Endothelial cell of umbilical vein (primary cell): ENCODE measurements at regions not wholly inside any gene's neighbourhood (a gene's known extent, or its start where the extent isn't known, plus 50 kb on each side); places are given as distances from the start of the nearest gene placed in this dataset.

ENCODE experiments used
- BruUV-seq: library from RNA; stranded (reverse); fragments of 400-500 nt; replicated peaks from 2 replicates; lab custom pipeline; 2021; lab: Mats Ljungman, UMichigan
- CTCF ChIA-PET: fragments of 300-600, 350-600 bp; sonication (Branson Sonifier 250); formaldehyde crosslinking; loops from one replicate; lab custom pipeline; 2021; ENCODE audit warnings: antibody characterized with exemption, inconsistent platforms; lab: Charles Lee
- POLR2A ChIA-PET: fragments of 300-600, 350-600 bp; sonication (Branson Sonifier 250); formaldehyde crosslinking; loops from one replicate; lab custom pipeline; 2021; ENCODE audit warnings: antibody characterized with exemption, inconsistent platforms; lab: Charles Lee
- DNase-seq: peaks from one replicate; pipeline ENCODE4 v3.0.0-alpha.2; 2011; ENCODE audit warnings: low read depth, low spot score
- FAIRE-seq: peaks from 2 replicates; lab custom pipeline; 2011; peaks lifted over from hg19 to GRCh38; lab: Jason Lieb, UNC
- H2AFZ ChIP-seq: 2 replicates; pipeline ENCODE4 v1.6.0; 2012; ENCODE audit warnings: low read depth, low read length, control low read depth, inconsistent platforms
- H3K27ac ChIP-seq: 2 replicates; pipeline ENCODE4 v1.5.1; 2011; ENCODE audit warnings: low read depth, mild to moderate bottlenecking, control low read depth, low read length, moderate library complexity; ENCODE audit not compliant: insufficient read depth
- H3K27me3 ChIP-seq, 2 experiments: 2 replicates each; pipeline versions ENCODE4 v1.6.0 to v1.6.1; 2011; ENCODE audit warnings: low read length in 2 of 2, mixed read lengths in 1 of 2; ENCODE audit not compliant: control insufficient read depth in 2 of 2, insufficient read depth in 2 of 2
- H3K36me3 ChIP-seq, 2 experiments: 2 replicates in 1 of 2; 3 replicates in 1 of 2; pipeline ENCODE4 v1.5.1; 2011; ENCODE audit warnings: low read length in 2 of 2, mild to moderate bottlenecking in 1 of 2, moderate library complexity in 1 of 2; ENCODE audit not compliant: control insufficient read depth in 2 of 2, insufficient read depth in 2 of 2; ENCODE audit errors: extremely low read depth in 1 of 2
- H3K4me1 ChIP-seq: 3 replicates; pipeline ENCODE4 v1.5.1; 2011; ENCODE audit warnings: mild to moderate bottlenecking, low read length; ENCODE audit not compliant: control insufficient read depth, insufficient read depth; ENCODE audit errors: extremely low read depth
- H3K4me2 ChIP-seq: 2 replicates; pipeline ENCODE4 v1.6.1; 2011; ENCODE audit warnings: low read length, control low read depth, mixed read lengths; ENCODE audit not compliant: insufficient read depth
- H3K4me3 ChIP-seq, 3 experiments: fragments of 200-600 bp in 1 of 3; sonication (generic), shearing (Covaris generic) in 1 of 3; replicated peaks in 1 of 3; 2 replicates each; pipeline ENCODE4 v1.5.1; 2011 to 2016; ENCODE audit warnings: control low read depth in 3 of 3, low read length in 3 of 3, mild to moderate bottlenecking in 2 of 3, inconsistent platforms in 1 of 3, low read depth in 1 of 3, moderate library complexity in 1 of 3; ENCODE audit not compliant: insufficient read depth in 1 of 3
- H3K79me2 ChIP-seq: 2 replicates; pipeline ENCODE4 v1.6.0; 2012; ENCODE audit warnings: low read length, inconsistent platforms; ENCODE audit not compliant: control insufficient read depth, insufficient read depth
- H3K9ac ChIP-seq: replicated peaks from 2 replicates; pipeline ENCODE3; 2011; ENCODE audit warnings: low read length, control low read depth; ENCODE audit not compliant: insufficient read depth; ENCODE audit errors: extremely low read depth
- H3K9me1 ChIP-seq: replicated peaks from 3 replicates; pipeline ENCODE4 v1.6.0; 2011; ENCODE audit warnings: mild to moderate bottlenecking, low read length; ENCODE audit not compliant: control insufficient read depth, insufficient read depth; ENCODE audit errors: extremely low read depth
- H3K9me3 ChIP-seq: replicated peaks from 2 replicates; pipeline ENCODE4 v1.5.1; 2012; ENCODE audit warnings: low read length, inconsistent platforms; ENCODE audit not compliant: control insufficient read depth, insufficient read depth
- H4K20me1 ChIP-seq: replicated peaks from 2 replicates; pipeline ENCODE3; 2011; ENCODE audit warnings: mild to moderate bottlenecking, low read length; ENCODE audit not compliant: control insufficient read depth, insufficient read depth; ENCODE audit errors: extremely low read depth
- CTCF ChIP-seq, 2 donors: IDR thresholded peaks; 1 replicate in 1 of 2; 2 replicates in 1 of 2; pipeline ENCODE4 v1.5.1; 2011; ENCODE audit warnings: low read length in 2 of 2, mild to moderate bottlenecking in 2 of 2, moderate library complexity in 2 of 2, control low read depth in 1 of 2, inconsistent platforms in 1 of 2, low read depth in 1 of 2; ENCODE audit not compliant: insufficient read depth in 1 of 2; ENCODE audit errors: extremely low read depth in 1 of 2
- FOS ChIP-seq: IDR thresholded peaks from 2 replicates; pipeline ENCODE4 v1.6.1; 2011; ENCODE audit warnings: mild to moderate bottlenecking, low read length, moderate library complexity, borderline replicate concordance; ENCODE audit not compliant: insufficient read depth
- JUN ChIP-seq: IDR thresholded peaks from 2 replicates; pipeline ENCODE4 v1.6.1; 2011; ENCODE audit warnings: borderline replicate concordance, low read depth; ENCODE audit not compliant: insufficient read length, insufficient read depth
- MAX ChIP-seq: IDR thresholded peaks from 2 replicates; pipeline ENCODE4 v1.6.1; 2011; ENCODE audit not compliant: insufficient read depth, insufficient read length
- POLR2A ChIP-seq: IDR thresholded peaks from 2 replicates; pipeline ENCODE4 v1.6.1; 2012; ENCODE audit warnings: low read depth, mild to moderate bottlenecking, control low read depth, low read length
- POLR2AphosphoS5 ChIP-seq: IDR thresholded peaks from 2 replicates; pipeline ENCODE4 v1.6.1; 2012; ENCODE audit warnings: low read depth, mild to moderate bottlenecking, control low read depth, low read length, moderate library complexity; ENCODE audit not compliant: insufficient read depth
- dilution Hi-C: fragments of 300-500 bp; cut with MboI; formaldehyde crosslinking; loops from one replicate; pipeline ENCODE4 v1.15.0; 2019; ENCODE audit warnings: low sequenced_read_pairs; ENCODE audit not compliant: extremely low pct_ligation_motif_present
- intact Hi-C: fragments of 100-400 bp; cut with micrococcal nuclease; formaldehyde crosslinking; loops from one replicate; pipeline ENCODE4 v1.10.0; 2022

GRCh38 chr11:43558556-43559127 is 121.9 kb upstream of the HSD17B12 start:
- Histone ChIP-seq H3K9ac (no peak overlapping the region), H3K4me2 (no peak overlapping the region), H2AFZ (no peak overlapping the region), H3K9me1 (no peaks in the 10 kb centered on the region), H3K4me1 (no peaks in the 10 kb centered on the region), H3K4me3 (no peak overlapping the region), H3K36me3 (no peaks in the 10 kb centered on the region), H3K27me3 (peaks cover 41 to 59% of the 10 kb centered on the region in 2 experiments), H3K79me2 (no peaks in the 10 kb centered on the region), H3K27ac (no peak overlapping the region), H3K9me3 (no peaks in the 10 kb centered on the region), H4K20me1 (no peaks in the 10 kb centered on the region)
- CTCF ChIA-PET: interaction anchor here (2.3 kb wide), 1 partner anchor 9 kb away, joined by 25 read pairs; no protein-coding TSS in a partner anchor
- POLR2A ChIA-PET: no interaction called here
- no peak for FAIRE-seq
- TF ChIP-seq POLR2AphosphoS5 (no peak), CTCF (IDR thresholded peaks at IDR 0.05; ENCODE audit: extremely low read depth in 1 of 2, insufficient read depth in 1 of 2, low read depth in 1 of 2, low read length in 2 of 2) (no peak), JUN (no peak), FOS (no peak), POLR2A (no peak), MAX (no peak)
- no peak for DNase-seq
- BruUV-seq: no TSS peak
- dilution Hi-C loops: no loop called here
- intact Hi-C loops: no loop called here
